DMS153 (cell line): ENCODE measurements at regions not wholly inside any gene's neighbourhood (a gene's known extent, or its start where the extent isn't known, plus 50 kb on each side); places are given as distances from the start of the nearest gene placed in this dataset.
"Not testable (repeated sequence)": the region's sequence is repeated elsewhere in the genome, so short reads cannot be mapped to it uniquely, and the experiment has no call there.

Source experiments
- DNase-seq: peaks from one replicate; lab custom pipeline; 2025; lab: John Stamatoyannopoulos, UW

- no peak for DNase-seq
Observed at GRCh38 chr4:19236473-19236872, 1015.2 kb upstream of the SLIT2 start.

- DNase-seq, result no peak
Observed at GRCh38 chr4:19230906-19231545, 1020.7 kb upstream of the SLIT2 start.

- no peak for DNase-seq
Observed at GRCh38 chr4:19227701-19228100, 1024.0 kb upstream of the SLIT2 start.

GRCh38 chr4:19224820-19225219 lies 1026.9 kb upstream of the SLIT2 start:
- no peak for DNase-seq

GRCh38 chr4:19216476-19216875 lies 1035.2 kb upstream of the SLIT2 start:
- DNase-seq, result no peak

- DNase-seq, result no peak
Observed at GRCh38 chr4:19214591-19215186, 1037.0 kb upstream of the SLIT2 start.

GRCh38 chr4:19213388-19213787 lies 1038.3 kb upstream of the SLIT2 start:
- no peak for DNase-seq

- DNase-seq, result no peak
Observed at GRCh38 chr4:19205853-19206252, 1045.9 kb upstream of the SLIT2 start.

- not testable (repeated sequence) for DNase-seq
Observed at GRCh38 chr4:19197838-19198237, 1053.9 kb upstream of the SLIT2 start.

GRCh38 chr4:19195696-19196095 lies 1056.0 kb upstream of the SLIT2 start:
- DNase-seq, result no peak

GRCh38 chr4:19194672-19195071 lies 1057.0 kb upstream of the SLIT2 start:
- no peak for DNase-seq

GRCh38 chr4:19193274-19193981 lies 1058.3 kb upstream of the SLIT2 start:
- no peak for DNase-seq

- DNase-seq, result no peak
Observed at GRCh38 chr4:19191979-19192650, 1059.6 kb upstream of the SLIT2 start.

GRCh38 chr4:19187691-19188090 lies 1064.0 kb upstream of the SLIT2 start:
- DNase-seq, result no peak

GRCh38 chr4:19187096-19187495 lies 1064.6 kb upstream of the SLIT2 start:
- no peak for DNase-seq

- DNase-seq, result not testable (repeated sequence)
Observed at GRCh38 chr4:19181631-19182030, 1070.1 kb upstream of the SLIT2 start.

- no peak for DNase-seq
Observed at GRCh38 chr4:19178835-19179234, 1072.9 kb upstream of the SLIT2 start.

GRCh38 chr4:19177616-19178015 lies 1074.1 kb upstream of the SLIT2 start:
- DNase-seq, result no peak

GRCh38 chr4:19171832-19172231 lies 1079.9 kb upstream of the SLIT2 start:
- no peak for DNase-seq

GRCh38 chr4:19167311-19167710 lies 1084.4 kb upstream of the SLIT2 start:
- no peak for DNase-seq

- DNase-seq, result no peak
Observed at GRCh38 chr4:19164334-19164733, 1087.4 kb upstream of the SLIT2 start.

- DNase-seq, result no peak
Observed at GRCh38 chr4:19159874-19160273, 1091.8 kb upstream of the SLIT2 start.
